Loucy (cell line): ENCODE measurements at regions not wholly inside any gene's neighbourhood (a gene's known extent, or its start where the extent isn't known, plus 50 kb on each side); places are given as distances from the start of the nearest gene placed in this dataset.

Experiments
- H2AFZ ChIP-seq: fragments of 200-600 bp; sonication (generic); 2 replicates; pipeline ENCODE4 v1.6.0; 2016; ENCODE audit warnings: antibody characterized with exemption, mild to moderate bottlenecking, low read length, moderate library complexity
- H3F3A ChIP-seq: fragments of 200-600 bp; 2 replicates; pipeline ENCODE4 v1.6.0; 2016; ENCODE audit warnings: antibody characterized with exemption, low read depth, mild to moderate bottlenecking
- H3K27me3 ChIP-seq: fragments of 200-600 bp; sonication (generic); 2 replicates; pipeline ENCODE4 v1.6.1; 2014; ENCODE audit warnings: low read length, mild to moderate bottlenecking; ENCODE audit not compliant: insufficient read depth, poor library complexity, severe bottlenecking
- H3K36me3 ChIP-seq: fragments of 200-600 bp; sonication (generic); 2 replicates; pipeline ENCODE4 v1.6.1; 2016; ENCODE audit warnings: low read length; ENCODE audit not compliant: insufficient read depth
- H3K4me1 ChIP-seq: fragments of 200-600 bp; sonication (generic); 2 replicates; pipeline ENCODE4 v1.5.1; 2014; ENCODE audit warnings: low read length, mild to moderate bottlenecking; ENCODE audit not compliant: insufficient read depth, poor library complexity, severe bottlenecking
- H3K4me2 ChIP-seq: fragments of 200-600 bp; sonication (generic); 2 replicates; pipeline ENCODE4 v1.6.0; 2014; ENCODE audit warnings: antibody characterized with exemption, low read length, low read depth, mild to moderate bottlenecking; ENCODE audit not compliant: poor library complexity, severe bottlenecking
- H3K4me3 ChIP-seq: fragments of 200-600 bp; sonication (generic); 2 replicates; pipeline ENCODE4 v1.5.1; 2014; ENCODE audit warnings: low read length, mild to moderate bottlenecking, mixed read lengths; ENCODE audit not compliant: poor library complexity, severe bottlenecking
- H3K79me2 ChIP-seq: fragments of 200-600 bp; sonication (generic); 2 replicates; pipeline ENCODE4 v1.6.1; 2014; ENCODE audit warnings: low read length; ENCODE audit not compliant: insufficient read depth
- H3K9ac ChIP-seq: fragments of 200-600 bp; sonication (generic); 2 replicates; pipeline ENCODE4 v1.6.0; 2014; ENCODE audit warnings: mild to moderate bottlenecking, low read depth, low read length, moderate library complexity; ENCODE audit not compliant: poor library complexity, severe bottlenecking
- H3K9me2 ChIP-seq: fragments of 200-600 bp; sonication (generic); replicated peaks from 2 replicates; pipeline ENCODE4 v1.6.1; 2016; ENCODE audit warnings: low read depth, low read length, mixed read lengths
- H3K9me3 ChIP-seq: fragments of 200-600 bp; sonication (generic); 2 replicates; pipeline ENCODE4 v1.6.1; 2014; ENCODE audit warnings: mild to moderate bottlenecking, antibody characterized with exemption, low read length, low read depth; ENCODE audit not compliant: insufficient read depth
- H4K20me1 ChIP-seq: fragments of 200-600 bp; sonication (generic); 2 replicates; pipeline ENCODE4 v1.6.0; 2014; ENCODE audit warnings: antibody characterized with exemption, low read length, mild to moderate bottlenecking; ENCODE audit not compliant: insufficient read depth, poor library complexity, severe bottlenecking
- CTCF ChIP-seq: fragments of 200-600 bp; sonication (generic); conservative IDR thresholded peaks from 2 replicates; pipeline ENCODE4 v1.5.1; 2014; ENCODE audit warnings: mild to moderate bottlenecking, antibody characterized with exemption, low read length
- EZH2phosphoT487 ChIP-seq: fragments of 200-600 bp; IDR thresholded peaks from 2 replicates; pipeline ENCODE4 v1.6.1; 2018; ENCODE audit warnings: antibody characterized with exemption, mild to moderate bottlenecking, moderate library complexity, borderline replicate concordance

GRCh38 chr2:191573216-191573615 lies 104.7 kb upstream of the NABP1 start:
- no peak overlapping the region for H3K4me2 ChIP-seq
- H3K79me2 ChIP-seq: no peaks in the 10 kb centered on the region

GRCh38 chr2:191574232-191574631 lies 103.7 kb upstream of the NABP1 start:
- Histone ChIP-seq H2AFZ (no peak overlapping the region), H3K9ac (no peak overlapping the region), H3K27me3 (no peaks in the 10 kb centered on the region), H3K36me3 (no peaks in the 10 kb centered on the region), H3K4me3 (no peak overlapping the region), H3K4me1 (peaks cover 13% of the 10 kb centered on the region), H3K79me2 (no peaks in the 10 kb centered on the region), H3F3A (no peaks in the 10 kb centered on the region), H4K20me1 (no peaks in the 10 kb centered on the region), H3K9me2 (no peaks in the 10 kb centered on the region), H3K9me3 (no peaks in the 10 kb centered on the region), H3K4me2 (no peak overlapping the region)
- TF ChIP-seq EZH2phosphoT487 (no peak), CTCF (no peak)

More at GRCh38 chr2:191573216-191573615, 104.7 kb upstream of the NABP1 start:
- no peaks in the 10 kb centered on the region for H3K9me3 ChIP-seq
- no peak overlapping the region for H3K9ac ChIP-seq
- H3K36me3 ChIP-seq: no peaks in the 10 kb centered on the region
- H3F3A ChIP-seq: no peaks in the 10 kb centered on the region
- H4K20me1 ChIP-seq: no peaks in the 10 kb centered on the region
- TF ChIP-seq EZH2phosphoT487 (no peak), CTCF (no peak)
- H3K4me1 ChIP-seq: peaks cover 13% of the 10 kb centered on the region
- H3K9me2 ChIP-seq: no peaks in the 10 kb centered on the region
- no peak overlapping the region for H3K4me3 ChIP-seq
- H3K27me3 ChIP-seq: no peaks in the 10 kb centered on the region
- H2AFZ ChIP-seq: no peak overlapping the region

DNA sequence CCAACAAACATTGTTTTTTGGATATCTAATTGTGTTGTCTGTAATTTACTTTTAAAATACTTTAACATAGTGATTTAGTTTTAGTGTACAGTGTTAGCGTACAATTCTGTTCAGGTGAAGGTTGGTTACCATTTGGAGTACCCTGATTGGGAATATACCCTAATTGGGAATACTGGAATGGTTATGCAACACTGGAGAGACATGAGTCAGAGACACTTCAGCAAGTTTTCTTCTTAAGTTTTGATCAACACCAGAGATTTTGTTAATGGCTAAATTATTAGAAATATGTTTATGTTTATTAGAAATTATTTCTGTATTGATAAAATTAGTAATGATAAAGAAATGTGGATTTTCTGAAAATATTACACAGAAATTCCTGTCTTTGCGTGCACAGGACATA lies 100.3 kb upstream of the NABP1 start:
- TF ChIP-seq EZH2phosphoT487: no peak
- no peak for TF ChIP-seq CTCF
- no peak overlapping the region for H2AFZ ChIP-seq

More for the DNA sequence above, 100.3 kb upstream of the NABP1 start:
- Histone ChIP-seq H3K4me2 (no peak overlapping the region), H3K9me3 (no peaks in the 10 kb centered on the region), H3F3A (no peaks in the 10 kb centered on the region), H4K20me1 (no peaks in the 10 kb centered on the region), H3K4me3 (no peak overlapping the region), H3K36me3 (no peaks in the 10 kb centered on the region), H3K27me3 (no peaks in the 10 kb centered on the region), H3K9ac (no peak overlapping the region), H3K79me2 (no peaks in the 10 kb centered on the region), H3K9me2 (no peaks in the 10 kb centered on the region), H3K4me1 (no peaks in the 10 kb centered on the region)
